ENCODE measurements at regions not wholly inside any gene's neighbourhood (a gene's known extent, or its start where the extent isn't known, plus 50 kb on each side); places are given as distances from the start of the nearest gene placed in this dataset.
"Not testable (repeated sequence)": the region's sequence is repeated elsewhere in the genome, so short reads cannot be mapped to it uniquely, and the experiment has no call there.

- Histone ChIP-seq H3K4me1 (ENCODE audit: control insufficient read depth in 2 of 2, insufficient read depth in 2 of 2, low read length in 2 of 2) (no peaks in the 10 kb centered on the region), H3K27me3 (replicated peaks in 1 of 4; ENCODE audit: control extremely low read depth in 1 of 4, control insufficient read depth in 3 of 4, insufficient read depth in 4 of 4, low read length in 3 of 4) (peaks cover 0 to 2% (median 0%) of the 10 kb centered on the region in 4 experiments), H3K27ac (ENCODE audit: low read length in 2 of 2) (no peak overlapping the region), H3K79me2 (ENCODE audit: control insufficient read depth, insufficient read depth, low read length) (no peaks in the 10 kb centered on the region), H4K20me1 (ENCODE audit: control insufficient read depth, insufficient read depth, low read length, poor library complexity, severe bottlenecking) (no peaks in the 10 kb centered on the region), H3K9ac (ENCODE audit: low read length) (no peak overlapping the region), H2AFZ (ENCODE audit: insufficient read depth, low read depth, low read length, poor library complexity, severe bottlenecking) (no peak overlapping the region), H3K4me3 (ENCODE audit: control extremely low read depth in 1 of 5, extremely low read depth in 1 of 5, insufficient read depth in 1 of 5, low read depth in 2 of 5, low read length in 4 of 5) (no peak overlapping the region), H3K36me3 (replicated peaks in 1 of 2; ENCODE audit: control extremely low read depth in 1 of 2, control insufficient read depth in 1 of 2, extremely low read depth in 1 of 2, insufficient read depth in 2 of 2, low read length in 1 of 2) (no peaks in the 10 kb centered on the region), H3K4me2 (replicated peaks; ENCODE audit: low read depth, low read length, poor library complexity, severe bottlenecking) (no peak overlapping the region), H3K9me3 (ENCODE audit: control extremely low read depth in 1 of 3, control insufficient read depth in 2 of 3, insufficient read depth in 1 of 3, low read length in 2 of 3) (peaks cover 0 to 4% (median 0%) of the 10 kb centered on the region in 3 donors)
- Mint-ChIP-seq H3K9me3 (ENCODE audit: insufficient read depth) (no peaks in the 10 kb centered on the region), H3K4me3 (no peak overlapping the region), H3K27ac (no peak overlapping the region), H3K4me1 (no peaks in the 10 kb centered on the region), H3K27me3 (no peaks in the 10 kb centered on the region)
- no peak for TF ChIP-seq EZH2 (IDR thresholded peaks at IDR 0.05; ENCODE audit: borderline replicate concordance, insufficient read depth, low read depth, low read length, poor library complexity, severe bottlenecking)
- no peak for TF ChIP-seq CTCF (IDR thresholded peaks at IDR 0.05)
- ChIA-PET POLR2A (no interaction called here), CTCF (no interaction called here)
- 92% methylated on average over 9 of the region's 12 CpGs for WGBS (ENCODE audit: insufficient coverage)
- no peak for ATAC-seq (ENCODE audit: low read depth)
- intact Hi-C loops (cut with micrococcal nuclease) = no loop called here
- no peak for DNase-seq
Observed at GRCh38 chr22:47401592-47401898, 639.1 kb downstream of the TBC1D22A start.

- Histone ChIP-seq H3K36me3 (replicated peaks in 1 of 2; ENCODE audit: control extremely low read depth in 1 of 2, control insufficient read depth in 1 of 2, extremely low read depth in 1 of 2, insufficient read depth in 2 of 2, low read length in 1 of 2) (no peaks in the 10 kb centered on the region), H3K27ac (ENCODE audit: low read length in 2 of 2) (no peak overlapping the region), H3K4me1 (ENCODE audit: control insufficient read depth in 2 of 2, insufficient read depth in 2 of 2, low read length in 2 of 2) (no peaks in the 10 kb centered on the region), H3K4me2 (replicated peaks; ENCODE audit: low read depth, low read length, poor library complexity, severe bottlenecking) (no peak overlapping the region), H3K9me3 (ENCODE audit: control extremely low read depth in 1 of 3, control insufficient read depth in 2 of 3, insufficient read depth in 1 of 3, low read length in 2 of 3) (peaks cover 0 to 4% (median 0%) of the 10 kb centered on the region in 3 donors), H3K79me2 (ENCODE audit: control insufficient read depth, insufficient read depth, low read length) (no peaks in the 10 kb centered on the region), H2AFZ (ENCODE audit: insufficient read depth, low read depth, low read length, poor library complexity, severe bottlenecking) (no peak overlapping the region), H3K4me3 (ENCODE audit: control extremely low read depth in 1 of 5, extremely low read depth in 1 of 5, insufficient read depth in 1 of 5, low read depth in 2 of 5, low read length in 4 of 5) (no peak overlapping the region), H4K20me1 (ENCODE audit: control insufficient read depth, insufficient read depth, low read length, poor library complexity, severe bottlenecking) (no peaks in the 10 kb centered on the region), H3K9ac (ENCODE audit: low read length) (no peak overlapping the region), H3K27me3 (replicated peaks in 1 of 4; ENCODE audit: control extremely low read depth in 1 of 4, control insufficient read depth in 3 of 4, insufficient read depth in 4 of 4, low read length in 3 of 4) (peaks cover 0 to 2% (median 0%) of the 10 kb centered on the region in 4 experiments)
- DNase-seq (no peak), ATAC-seq (ENCODE audit: low read depth) (no peak)
- POLR2A ChIA-PET = no interaction called here
- intact Hi-C loops (cut with micrococcal nuclease) = no loop called here
- H3K27ac Mint-ChIP-seq = no peak overlapping the region
- no peak for TF ChIP-seq CTCF (IDR thresholded peaks at IDR 0.05)
- TF ChIP-seq EZH2 (IDR thresholded peaks at IDR 0.05; ENCODE audit: borderline replicate concordance, insufficient read depth, low read depth, low read length, poor library complexity, severe bottlenecking) = no peak
- no peaks in the 10 kb centered on the region for H3K9me3 Mint-ChIP-seq (ENCODE audit: insufficient read depth)
- WGBS (ENCODE audit: insufficient coverage) = 85% methylated on average over 27 of the region's 28 CpGs
- no peaks in the 10 kb centered on the region for H3K27me3 Mint-ChIP-seq
- CTCF ChIA-PET = no interaction called here
- H3K4me3 Mint-ChIP-seq = no peak overlapping the region
- H3K4me1 Mint-ChIP-seq = no peaks in the 10 kb centered on the region
Observed at GRCh38 chr22:47400701-47401591, 638.5 kb downstream of the TBC1D22A start.

GRCh38 chr22:47400131-47400530 is 637.7 kb downstream of the TBC1D22A start:
- H3K27me3 ChIP-seq (replicated peaks in 1 of 4; ENCODE audit: control extremely low read depth in 1 of 4, control insufficient read depth in 3 of 4, insufficient read depth in 4 of 4, low read length in 3 of 4); H3K9ac ChIP-seq (ENCODE audit: low read length); DNase-seq; H3K4me2 ChIP-seq (replicated peaks; ENCODE audit: low read depth, low read length, poor library complexity, severe bottlenecking); H3K4me1 ChIP-seq (ENCODE audit: control insufficient read depth in 2 of 2, insufficient read depth in 2 of 2, low read length in 2 of 2); H3K9me3 ChIP-seq (ENCODE audit: control extremely low read depth in 1 of 3, control insufficient read depth in 2 of 3, insufficient read depth in 1 of 3, low read length in 2 of 3); H3K79me2 ChIP-seq (ENCODE audit: control insufficient read depth, insufficient read depth, low read length); H3K4me1 Mint-ChIP-seq; ATAC-seq (ENCODE audit: low read depth); H3K36me3 ChIP-seq (replicated peaks in 1 of 2; ENCODE audit: control extremely low read depth in 1 of 2, control insufficient read depth in 1 of 2, extremely low read depth in 1 of 2, insufficient read depth in 2 of 2, low read length in 1 of 2); intact Hi-C loops (cut with micrococcal nuclease); H3K4me3 Mint-ChIP-seq; H4K20me1 ChIP-seq (ENCODE audit: control insufficient read depth, insufficient read depth, low read length, poor library complexity, severe bottlenecking); H2AFZ ChIP-seq (ENCODE audit: insufficient read depth, low read depth, low read length, poor library complexity, severe bottlenecking); POLR2A ChIA-PET; CTCF ChIA-PET; H3K27ac ChIP-seq (ENCODE audit: low read length in 2 of 2); H3K27me3 Mint-ChIP-seq; H3K27ac Mint-ChIP-seq; H3K4me3 ChIP-seq (ENCODE audit: control extremely low read depth in 1 of 5, extremely low read depth in 1 of 5, insufficient read depth in 1 of 5, low read depth in 2 of 5, low read length in 4 of 5); H3K9me3 Mint-ChIP-seq (ENCODE audit: insufficient read depth): not testable (repeated sequence)
- 91% methylated on average over 4 of the region's 10 CpGs for WGBS (ENCODE audit: insufficient coverage)
